Sigmoid colon (tissue), 4 donors: ENCODE measurements at regions not wholly inside any gene's neighbourhood (a gene's known extent, or its start where the extent isn't known, plus 50 kb on each side); places are given as distances from the start of the nearest gene placed in this dataset.

Source experiments
- CTCF ChIP-seq, 4 experiments: fragments of 450-650 bp in 3 of 4; fragments of 200-600 bp in 1 of 4; IDR thresholded peaks; one replicate each; pipeline ENCODE4 v1.5.1; 2016 to 2019; ENCODE audit warnings: antibody characterized with exemption in 4 of 4, mild to moderate bottlenecking in 3 of 4, moderate library complexity in 2 of 4
- EP300 ChIP-seq, 4 donors: sonication (generic); formaldehyde crosslinking; IDR thresholded peaks; one replicate each; pipeline ENCODE4 v1.6.1; 2017; ENCODE audit warnings: antibody characterized with exemption in 4 of 4
- POLR2A ChIP-seq, 2 donors: fragments of 450-650 bp; IDR thresholded peaks; one replicate each; pipeline ENCODE4 v1.6.1; 2016; ENCODE audit warnings: antibody characterized with exemption in 2 of 2, mild to moderate bottlenecking in 2 of 2, moderate library complexity in 2 of 2
- POLR2AphosphoS5 ChIP-seq, 4 donors: sonication (generic); formaldehyde crosslinking; IDR thresholded peaks; one replicate each; pipeline ENCODE4 v1.6.1; 2017; ENCODE audit warnings: antibody characterized with exemption in 4 of 4

GRCh38 chr6:67775333-67775732, 859.7 kb upstream of the ADGRB3 start:
- TF ChIP-seq CTCF (IDR thresholded peaks at IDR 0.05) (no peak), POLR2A (IDR thresholded peaks at IDR 0.05) (no peak), EP300 (IDR thresholded peaks at IDR 0.05) (no peak), POLR2AphosphoS5 (IDR thresholded peaks at IDR 0.05) (no peak)
